Astrocyte (in vitro differentiated cells and primary cell): ENCODE measurements at regions not wholly inside any gene's neighbourhood (a gene's known extent, or its start where the extent isn't known, plus 50 kb on each side); places are given as distances from the start of the nearest gene placed in this dataset.

ENCODE experiments used
- EZH2 ChIP-seq: IDR thresholded peaks from 2 replicates; pipeline ENCODE4 v1.6.1; 2012; ENCODE audit warnings: mild to moderate bottlenecking, low read length, inconsistent platforms; ENCODE audit not compliant: insufficient read depth
- TF ChIP-seq, protein P1 (sequence below): IDR thresholded peaks from 2 replicates; pipeline ENCODE4 v1.5.1; 2011; ENCODE audit warnings: low read depth, mild to moderate bottlenecking, inconsistent platforms, low read length, moderate library complexity; ENCODE audit not compliant: insufficient read depth

DNA sequence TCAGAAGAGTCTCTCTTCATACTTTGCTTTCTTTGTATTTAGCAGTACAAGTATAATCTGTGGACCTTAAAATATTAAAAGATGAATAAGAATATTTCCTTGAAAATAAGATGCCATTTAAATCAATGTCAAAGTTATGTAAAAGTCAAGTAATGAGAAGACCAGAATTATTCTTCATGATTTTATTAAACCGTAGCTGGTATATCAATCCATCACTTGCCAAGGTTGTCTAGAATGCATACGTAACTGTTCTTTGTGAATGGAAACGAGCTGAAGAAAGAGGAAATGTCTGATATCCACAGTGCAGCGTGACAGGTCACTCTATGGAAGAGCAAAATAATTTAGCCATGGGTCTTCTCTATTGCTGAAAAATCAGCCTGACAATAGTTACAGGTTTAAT is 488.7 kb upstream of the CCNG1 start:
- TF ChIP-seq, protein P1, sequence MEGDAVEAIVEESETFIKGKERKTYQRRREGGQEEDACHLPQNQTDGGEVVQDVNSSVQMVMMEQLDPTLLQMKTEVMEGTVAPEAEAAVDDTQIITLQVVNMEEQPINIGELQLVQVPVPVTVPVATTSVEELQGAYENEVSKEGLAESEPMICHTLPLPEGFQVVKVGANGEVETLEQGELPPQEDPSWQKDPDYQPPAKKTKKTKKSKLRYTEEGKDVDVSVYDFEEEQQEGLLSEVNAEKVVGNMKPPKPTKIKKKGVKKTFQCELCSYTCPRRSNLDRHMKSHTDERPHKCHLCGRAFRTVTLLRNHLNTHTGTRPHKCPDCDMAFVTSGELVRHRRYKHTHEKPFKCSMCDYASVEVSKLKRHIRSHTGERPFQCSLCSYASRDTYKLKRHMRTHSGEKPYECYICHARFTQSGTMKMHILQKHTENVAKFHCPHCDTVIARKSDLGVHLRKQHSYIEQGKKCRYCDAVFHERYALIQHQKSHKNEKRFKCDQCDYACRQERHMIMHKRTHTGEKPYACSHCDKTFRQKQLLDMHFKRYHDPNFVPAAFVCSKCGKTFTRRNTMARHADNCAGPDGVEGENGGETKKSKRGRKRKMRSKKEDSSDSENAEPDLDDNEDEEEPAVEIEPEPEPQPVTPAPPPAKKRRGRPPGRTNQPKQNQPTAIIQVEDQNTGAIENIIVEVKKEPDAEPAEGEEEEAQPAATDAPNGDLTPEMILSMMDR = no peak
- TF ChIP-seq EZH2 = no peak
